Progenitor cell of endocrine pancreas (in vitro differentiated cells): ENCODE measurements at regions not wholly inside any gene's neighbourhood (a gene's known extent, or its start where the extent isn't known, plus 50 kb on each side); places are given as distances from the start of the nearest gene placed in this dataset.

Experiments used
- DNase-seq: peaks from one replicate; pipeline ENCODE4 v3.0.0; 2021; ENCODE audit warnings: low spot score; ENCODE audit not compliant: unreplicated experiment
- H3K27ac Mint-ChIP-seq: 2 replicates; pipeline ENCODE4 v1.8.0; 2021; ENCODE audit warnings: mild to moderate bottlenecking, moderate library complexity, mixed read lengths
- H3K27me3 Mint-ChIP-seq: 2 replicates; pipeline ENCODE4 v1.8.0; 2021; ENCODE audit warnings: mixed read lengths
- H3K36me3 Mint-ChIP-seq: 2 replicates; pipeline ENCODE4 v1.8.0; 2022; ENCODE audit warnings: mixed read lengths; ENCODE audit not compliant: insufficient read depth
- H3K4me1 Mint-ChIP-seq: 2 replicates; pipeline ENCODE4 v1.8.0; 2021; ENCODE audit warnings: low read depth, mixed read lengths
- H3K4me3 Mint-ChIP-seq: 2 replicates; pipeline ENCODE4 v1.8.0; 2021; ENCODE audit warnings: low read depth, mild to moderate bottlenecking, moderate library complexity, mixed read lengths
- H3K9me3 Mint-ChIP-seq: 2 replicates; pipeline ENCODE4 v1.8.0; 2021; ENCODE audit warnings: low read depth, mixed read lengths
- CTCF ChIP-seq: fragments of 200-600 bp; sonication (generic); IDR thresholded peaks from one replicate; pipeline ENCODE4 v1.5.0; 2021; ENCODE audit warnings: antibody characterized with exemption, mild to moderate bottlenecking; ENCODE audit not compliant: unreplicated experiment

DNA sequence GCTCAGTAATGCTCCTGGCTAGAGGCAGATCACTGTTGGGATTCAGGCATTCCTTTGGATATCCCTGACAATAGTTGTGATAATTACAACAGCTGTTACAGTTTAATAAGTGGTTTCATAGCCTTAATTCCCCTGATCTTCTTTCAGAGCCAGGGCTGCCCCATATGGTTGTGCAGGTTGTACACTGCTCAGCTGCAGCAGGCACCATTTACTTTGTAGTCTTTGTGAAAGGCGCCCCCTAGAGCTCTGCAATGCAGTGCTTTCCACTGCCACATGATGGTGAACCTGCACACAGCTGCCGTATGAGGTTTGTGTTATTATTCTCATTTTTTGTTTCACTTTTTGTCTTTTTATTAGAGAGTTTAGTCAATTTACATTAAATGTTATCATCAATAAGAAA is 239.1 kb downstream of the KCNS3 start:
- Mint-ChIP-seq H3K4me1 (peaks cover 4% of the 10 kb centered on the region), H3K36me3 (no peaks in the 10 kb centered on the region), H3K27me3 (no peaks in the 10 kb centered on the region), H3K9me3 (peaks cover 7% of the 10 kb centered on the region), H3K27ac (no peak overlapping the region), H3K4me3 (no peak overlapping the region)
- no peak for DNase-seq
- TF ChIP-seq CTCF = peak; percentile 39

DNA sequence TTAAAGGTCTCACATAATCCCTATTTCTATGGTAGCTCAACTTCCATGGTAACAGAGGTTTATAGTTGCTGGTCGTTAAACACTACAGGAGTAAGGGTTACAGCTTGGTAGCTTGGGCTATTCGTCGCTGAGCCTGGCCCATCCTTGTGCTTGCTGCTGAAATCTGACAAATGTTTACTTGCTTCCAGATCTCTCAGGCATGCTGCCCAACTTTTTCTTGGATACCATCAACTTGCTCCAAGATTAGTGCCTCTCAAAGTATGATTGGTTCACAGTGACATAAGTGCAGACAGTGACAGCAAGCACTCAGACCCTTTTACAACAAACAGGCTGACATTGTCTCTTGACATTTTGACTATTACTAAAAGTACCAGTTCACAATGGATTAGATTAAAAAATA is 231.8 kb downstream of the KCNS3 start:
- TF ChIP-seq CTCF = no peak
- no peak for DNase-seq
- peaks cover 7% of the 10 kb centered on the region for H3K4me1 Mint-ChIP-seq
- no peaks in the 10 kb centered on the region for H3K27me3 Mint-ChIP-seq
- no peak overlapping the region for H3K27ac Mint-ChIP-seq
- H3K9me3 Mint-ChIP-seq = no peaks in the 10 kb centered on the region
- no peak overlapping the region for H3K4me3 Mint-ChIP-seq
- no peaks in the 10 kb centered on the region for H3K36me3 Mint-ChIP-seq

- H3K27me3 Mint-ChIP-seq = no peaks in the 10 kb centered on the region
- no peak for TF ChIP-seq CTCF
- peaks cover 8% of the 10 kb centered on the region for H3K4me1 Mint-ChIP-seq
- H3K4me3 Mint-ChIP-seq = no peak overlapping the region
- no peaks in the 10 kb centered on the region for H3K36me3 Mint-ChIP-seq
- no peak overlapping the region for H3K27ac Mint-ChIP-seq
- no peak for DNase-seq
- no peaks in the 10 kb centered on the region for H3K9me3 Mint-ChIP-seq
Measured at GRCh38 chr2:18106841-18107240, 228.4 kb downstream of the KCNS3 start.

- TF ChIP-seq CTCF = no peak
- Mint-ChIP-seq H3K36me3 (no peaks in the 10 kb centered on the region), H3K4me1 (peaks cover 8% of the 10 kb centered on the region), H3K4me3 (no peak overlapping the region), H3K9me3 (no peaks in the 10 kb centered on the region), H3K27me3 (no peaks in the 10 kb centered on the region), H3K27ac (no peak overlapping the region)
- DNase-seq = no peak
Measured at GRCh38 chr2:18105929-18106328, 227.5 kb downstream of the KCNS3 start.

DNA sequence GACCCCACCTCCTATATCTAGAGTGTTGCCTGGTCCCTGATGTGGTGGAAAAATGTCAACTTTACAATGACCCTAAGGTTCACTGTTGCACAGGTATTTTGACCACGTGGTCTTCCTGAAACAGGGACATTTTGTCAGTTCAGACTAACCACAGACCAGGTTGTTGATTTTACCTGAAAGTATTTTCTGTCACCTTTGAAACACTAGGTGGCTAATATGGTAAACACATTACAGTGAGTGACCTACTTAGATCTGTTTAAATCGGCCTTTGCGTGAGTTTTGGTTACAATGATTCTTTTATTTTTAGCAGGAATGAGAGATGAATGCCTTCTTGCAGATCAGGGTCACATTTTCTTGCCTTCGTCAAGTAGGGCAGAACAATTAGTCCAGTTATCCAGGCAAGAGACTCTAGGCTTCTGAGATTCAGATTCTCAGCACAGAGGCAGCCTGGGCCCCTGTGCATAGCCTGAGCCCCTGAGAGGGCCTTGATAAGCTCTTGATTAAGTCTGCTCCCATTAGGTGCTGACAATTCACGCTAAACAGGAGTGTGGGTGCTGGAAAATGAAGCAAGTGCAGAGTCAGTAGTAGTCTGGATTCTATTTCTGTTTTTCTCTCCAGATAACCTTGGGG is 226.2 kb downstream of the KCNS3 start:
- no peak for TF ChIP-seq CTCF
- Mint-ChIP-seq H3K4me3 (no peak overlapping the region), H3K27me3 (peaks cover 3% of the 10 kb centered on the region), H3K27ac (peak overlapping the region; percentile 29), H3K4me1 (peaks cover 8% of the 10 kb centered on the region), H3K9me3 (no peaks in the 10 kb centered on the region), H3K36me3 (no peaks in the 10 kb centered on the region)
- DNase-seq = no peak
